Mesothelial cell of epicardium (in vitro differentiated cells): ENCODE measurements at regions not wholly inside any gene's neighbourhood (a gene's known extent, or its start where the extent isn't known, plus 50 kb on each side); places are given as distances from the start of the nearest gene placed in this dataset.

ENCODE experiments used
- DNase-seq, 2 experiments: peaks; one replicate each; pipeline ENCODE4 v3.0.0; 2021; ENCODE audit warnings: low spot score in 2 of 2; ENCODE audit not compliant: unreplicated experiment in 2 of 2
- H3K27ac Mint-ChIP-seq: 2 replicates; pipeline ENCODE4 v1.8.0; 2021; ENCODE audit warnings: mixed read lengths
- H3K27me3 Mint-ChIP-seq: 2 replicates; pipeline ENCODE4 v1.8.0; 2021; ENCODE audit warnings: low read depth, mixed read lengths
- H3K36me3 Mint-ChIP-seq: 2 replicates; pipeline ENCODE4 v1.8.0; 2021; ENCODE audit warnings: mixed read lengths
- H3K4me1 Mint-ChIP-seq: 2 replicates; pipeline ENCODE4 v1.8.0; 2021; ENCODE audit warnings: mixed read lengths
- H3K4me3 Mint-ChIP-seq: 2 replicates; pipeline ENCODE4 v1.8.0; 2021; ENCODE audit warnings: mild to moderate bottlenecking, moderate library complexity, mixed read lengths
- H3K9me3 Mint-ChIP-seq: 2 replicates; pipeline ENCODE4 v1.8.0; 2021; ENCODE audit warnings: mixed read lengths
- CTCF ChIP-seq: fragments of 200-600 bp; sonication (generic); IDR thresholded peaks from one replicate; pipeline ENCODE4 v1.5.0; 2021; ENCODE audit warnings: antibody characterized with exemption; ENCODE audit not compliant: unreplicated experiment

- H3K36me3 Mint-ChIP-seq = no peaks in the 10 kb centered on the region
- H3K4me1 Mint-ChIP-seq = no peaks in the 10 kb centered on the region
- H3K27me3 Mint-ChIP-seq = no peaks in the 10 kb centered on the region
- DNase-seq = no peak
- no peak overlapping the region for H3K4me3 Mint-ChIP-seq
- H3K27ac Mint-ChIP-seq = no peak overlapping the region
- TF ChIP-seq CTCF = no peak
- peaks cover 11% of the 10 kb centered on the region for H3K9me3 Mint-ChIP-seq
These were observed 688.9 kb upstream of the FAM98A start for GRCh38 chr2:34288016-34288415.

DNA sequence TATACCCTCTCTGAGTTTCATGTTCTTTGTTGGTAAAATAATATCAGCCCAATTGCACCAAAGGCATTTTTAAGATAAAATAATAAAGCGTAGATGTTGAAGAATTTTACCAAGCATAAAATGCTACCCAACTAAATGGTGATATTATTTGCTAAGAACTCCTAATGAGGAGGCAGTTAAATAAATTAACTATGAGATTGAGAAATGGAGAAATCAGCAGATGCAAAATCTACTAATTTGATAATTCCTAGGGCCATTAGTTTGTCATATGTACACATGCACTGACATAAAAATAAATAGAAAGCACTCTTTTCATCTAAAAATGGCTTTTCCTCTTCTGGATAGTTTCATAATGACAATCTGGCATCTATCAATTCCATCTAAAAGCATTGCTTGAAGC, 681.5 kb upstream of the FAM98A start:
- Mint-ChIP-seq H3K4me3 (no peak overlapping the region), H3K36me3 (no peaks in the 10 kb centered on the region), H3K4me1 (no peaks in the 10 kb centered on the region), H3K9me3 (peaks cover 19% of the 10 kb centered on the region), H3K27me3 (no peaks in the 10 kb centered on the region), H3K27ac (no peak overlapping the region)
- no peak for TF ChIP-seq CTCF
- DNase-seq = no peak

DNA sequence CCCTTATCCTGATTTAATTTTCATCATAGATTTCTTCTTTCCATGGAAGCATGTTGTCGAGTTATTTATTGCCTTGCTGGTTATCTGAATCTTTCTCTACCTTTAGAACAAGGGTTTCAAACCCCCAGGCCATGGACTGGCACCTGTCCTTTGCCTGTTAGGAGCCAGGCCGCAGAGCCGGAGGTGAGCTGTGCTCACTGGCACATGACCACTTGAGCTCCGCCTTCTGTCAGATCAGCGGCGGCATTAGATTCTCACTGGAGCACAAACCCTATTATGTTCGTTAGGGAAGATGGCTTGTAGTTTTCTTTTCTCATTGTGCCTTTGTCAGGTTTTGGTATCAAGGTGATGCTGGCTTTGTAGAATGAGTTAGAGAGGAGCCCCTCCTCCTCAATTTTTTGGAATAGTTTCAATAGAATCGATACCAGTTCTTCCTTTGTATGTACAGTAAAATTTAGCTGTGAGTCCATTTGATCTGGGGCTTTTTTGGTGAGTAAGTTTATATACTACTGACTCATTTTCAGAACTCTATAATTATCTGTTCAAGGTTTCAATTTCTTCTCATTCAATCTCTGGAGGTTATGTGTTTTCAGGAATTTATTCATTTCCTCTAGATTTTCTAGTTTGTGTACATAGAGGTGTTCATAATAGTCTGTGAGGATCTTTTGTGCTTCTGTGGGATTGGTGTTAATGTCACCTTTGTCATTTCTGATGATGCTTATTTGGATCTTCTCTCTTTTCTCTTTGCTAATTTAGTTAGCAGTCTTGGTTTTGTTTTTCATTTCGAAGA, 668.0 kb upstream of the FAM98A start:
- H3K4me3 Mint-ChIP-seq = no peak overlapping the region
- H3K36me3 Mint-ChIP-seq = no peaks in the 10 kb centered on the region
- H3K4me1 Mint-ChIP-seq = no peaks in the 10 kb centered on the region
- DNase-seq = no peak
- no peak overlapping the region for H3K27ac Mint-ChIP-seq
- H3K27me3 Mint-ChIP-seq = no peaks in the 10 kb centered on the region
- H3K9me3 Mint-ChIP-seq = peaks cover 10% of the 10 kb centered on the region
- TF ChIP-seq CTCF = no peak

DNA sequence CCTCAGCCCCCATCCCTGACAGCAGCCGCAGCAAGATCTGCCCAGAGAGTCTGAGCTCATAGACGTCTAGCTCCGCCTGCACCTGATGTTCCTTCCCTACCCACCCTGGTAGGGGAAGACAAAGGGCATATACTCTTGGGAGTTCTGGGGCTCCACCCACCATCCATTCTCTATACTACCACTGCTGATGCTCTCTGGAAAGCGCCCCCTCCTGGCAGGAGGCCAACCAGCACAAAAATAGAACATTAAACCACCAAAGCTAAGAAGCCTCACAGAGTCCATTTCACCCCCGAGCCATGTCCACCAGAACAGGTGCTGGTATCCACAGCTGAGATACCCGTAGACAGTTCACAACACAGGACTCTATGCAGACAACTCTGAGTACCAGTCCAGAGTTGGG, 662.6 kb upstream of the FAM98A start:
- no peak for TF ChIP-seq CTCF
- H3K27ac Mint-ChIP-seq = no peak overlapping the region
- H3K36me3 Mint-ChIP-seq = no peaks in the 10 kb centered on the region
- no peak overlapping the region for H3K4me3 Mint-ChIP-seq
- DNase-seq = no peak
- H3K27me3 Mint-ChIP-seq = no peaks in the 10 kb centered on the region
- H3K9me3 Mint-ChIP-seq = peaks cover 15% of the 10 kb centered on the region
- no peaks in the 10 kb centered on the region for H3K4me1 Mint-ChIP-seq

DNA sequence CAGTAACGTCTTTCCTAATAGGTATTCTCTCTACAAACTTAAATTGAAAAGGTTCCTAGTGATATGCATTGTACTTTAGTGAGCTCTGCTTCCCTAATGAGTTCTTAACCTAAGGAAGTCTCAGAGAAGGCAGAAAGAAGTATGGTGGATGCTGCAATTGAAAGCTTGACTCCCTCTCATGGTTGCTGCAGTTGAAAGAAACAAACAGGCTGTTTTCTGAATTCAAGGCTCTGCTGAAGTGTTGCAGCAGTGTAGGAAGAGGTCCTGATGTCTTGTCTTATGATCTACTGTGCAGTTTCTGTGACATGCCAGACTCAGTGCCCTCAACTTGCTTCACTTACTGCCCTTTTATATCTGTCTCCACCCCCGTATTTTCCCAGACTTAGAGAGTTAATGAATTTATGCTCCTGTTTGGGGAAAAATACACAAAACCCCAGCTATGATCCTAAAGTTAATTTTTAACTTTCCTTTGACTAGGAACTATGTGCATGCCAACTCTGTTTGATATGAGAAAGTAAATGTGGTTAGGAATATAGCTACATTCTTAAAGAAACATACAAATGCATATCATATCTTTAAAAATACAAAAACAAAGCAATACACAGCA, 655.3 kb upstream of the FAM98A start:
- Mint-ChIP-seq H3K4me1 (no peaks in the 10 kb centered on the region), H3K4me3 (no peak overlapping the region), H3K27ac (no peak overlapping the region), H3K9me3 (peaks cover 4% of the 10 kb centered on the region), H3K27me3 (no peaks in the 10 kb centered on the region), H3K36me3 (no peaks in the 10 kb centered on the region)
- TF ChIP-seq CTCF = no peak
- DNase-seq = no peak
